Effector CD8-positive, alpha-beta T cell (primary cell): ENCODE measurements at regions not wholly inside any gene's neighbourhood (a gene's known extent, or its start where the extent isn't known, plus 50 kb on each side); places are given as distances from the start of the nearest gene placed in this dataset.

Source experiments
- DNase-seq: peaks from one replicate; lab custom pipeline; 2025; lab: John Stamatoyannopoulos, UW

DNA sequence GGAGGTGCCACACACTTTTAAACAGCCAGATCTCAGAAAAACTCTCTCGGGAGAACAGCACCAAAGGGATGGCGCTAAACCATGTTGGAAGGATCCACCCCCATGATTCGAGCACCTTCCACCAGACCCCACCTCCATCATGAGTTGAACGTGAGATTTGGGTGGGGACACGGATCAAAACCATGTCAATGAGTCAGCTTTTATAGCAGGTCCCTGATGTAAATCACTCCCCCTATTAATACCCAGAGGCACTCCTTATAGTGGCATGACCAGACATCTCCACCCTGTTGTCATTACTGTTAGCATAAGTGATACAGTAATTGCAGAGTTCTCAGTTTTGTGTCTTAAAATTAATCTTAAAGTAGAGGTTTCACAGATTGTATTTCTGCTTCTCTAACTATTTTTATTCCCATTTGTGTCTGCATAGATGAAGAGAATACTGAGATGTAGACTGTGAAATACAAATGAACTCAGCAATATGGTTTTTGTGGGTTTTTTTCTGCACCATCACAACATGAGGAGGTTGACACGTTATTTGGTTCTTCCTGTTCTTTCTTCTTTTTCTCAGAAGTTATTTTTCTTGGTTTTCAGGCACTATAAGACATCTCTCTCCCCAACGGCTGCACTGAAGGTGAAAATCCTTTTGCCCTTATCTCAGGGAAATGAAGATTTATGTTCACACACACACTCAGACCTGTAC is 218.2 kb downstream of the ARL4C start:
- DNase-seq, result no peak

- no peak for DNase-seq
Measured at GRCh38 chr2:234275515-234275914, 221.4 kb downstream of the ARL4C start.

GRCh38 chr2:234273887-234274584 is 222.8 kb downstream of the ARL4C start:
- no peak for DNase-seq

GRCh38 chr2:234272069-234272850 is 221.8 kb downstream of the SPP2 start:
- DNase-seq, result no peak

GRCh38 chr2:234271338-234271737 is 220.8 kb downstream of the SPP2 start:
- DNase-seq, result no peak

- no peak for DNase-seq
Measured at GRCh38 chr2:234269769-234270204, 219.3 kb downstream of the SPP2 start.

GRCh38 chr2:234267534-234267933 is 217.0 kb downstream of the SPP2 start:
- no peak for DNase-seq

DNA sequence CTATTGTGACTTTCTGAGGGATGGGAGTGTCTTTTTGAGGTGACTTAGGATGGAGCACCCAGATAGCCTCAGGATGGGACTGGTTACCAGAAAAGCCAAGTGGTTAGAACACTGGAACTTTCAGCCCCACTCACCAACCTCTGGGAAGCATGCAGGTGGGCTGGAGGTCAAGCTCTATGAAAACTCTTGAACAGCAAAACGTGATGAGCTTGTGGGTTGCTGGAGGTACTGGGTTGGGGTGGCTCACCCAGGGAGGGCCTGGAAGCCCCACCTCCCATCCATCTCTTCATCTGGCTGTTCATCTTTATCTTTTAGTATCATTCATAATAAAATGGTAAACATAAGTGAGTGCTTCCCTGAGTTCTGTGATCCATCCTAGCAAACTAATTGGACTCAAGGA is 216.4 kb downstream of the SPP2 start:
- DNase-seq, result no peak

- no peak for DNase-seq
Measured at GRCh38 chr2:234265206-234265605, 214.7 kb downstream of the SPP2 start.

DNA sequence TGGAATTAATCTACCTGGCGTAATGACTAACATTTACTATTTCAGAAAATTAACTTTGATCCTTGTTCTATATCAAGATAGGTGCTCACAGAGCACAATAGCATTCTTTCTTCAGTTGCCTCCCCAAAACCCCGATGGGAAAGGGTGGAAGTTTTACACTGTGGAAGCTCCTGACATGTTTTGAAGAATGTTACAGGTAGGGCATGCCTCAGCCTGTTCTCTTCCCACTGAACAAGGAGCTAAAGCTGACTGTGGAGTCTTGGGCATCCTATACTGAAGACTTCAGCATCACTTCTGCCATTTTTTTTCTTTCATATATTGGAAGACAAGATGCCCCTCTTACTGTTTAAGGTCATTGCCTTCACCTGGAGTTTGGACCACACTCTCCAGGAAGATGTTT is 211.2 kb downstream of the SPP2 start:
- DNase-seq, result no peak

- DNase-seq, result no peak
Measured at GRCh38 chr2:234259440-234259839, 208.9 kb downstream of the SPP2 start.

GRCh38 chr2:234258562-234259141 is 208.2 kb downstream of the SPP2 start:
- DNase-seq, result no peak

DNA sequence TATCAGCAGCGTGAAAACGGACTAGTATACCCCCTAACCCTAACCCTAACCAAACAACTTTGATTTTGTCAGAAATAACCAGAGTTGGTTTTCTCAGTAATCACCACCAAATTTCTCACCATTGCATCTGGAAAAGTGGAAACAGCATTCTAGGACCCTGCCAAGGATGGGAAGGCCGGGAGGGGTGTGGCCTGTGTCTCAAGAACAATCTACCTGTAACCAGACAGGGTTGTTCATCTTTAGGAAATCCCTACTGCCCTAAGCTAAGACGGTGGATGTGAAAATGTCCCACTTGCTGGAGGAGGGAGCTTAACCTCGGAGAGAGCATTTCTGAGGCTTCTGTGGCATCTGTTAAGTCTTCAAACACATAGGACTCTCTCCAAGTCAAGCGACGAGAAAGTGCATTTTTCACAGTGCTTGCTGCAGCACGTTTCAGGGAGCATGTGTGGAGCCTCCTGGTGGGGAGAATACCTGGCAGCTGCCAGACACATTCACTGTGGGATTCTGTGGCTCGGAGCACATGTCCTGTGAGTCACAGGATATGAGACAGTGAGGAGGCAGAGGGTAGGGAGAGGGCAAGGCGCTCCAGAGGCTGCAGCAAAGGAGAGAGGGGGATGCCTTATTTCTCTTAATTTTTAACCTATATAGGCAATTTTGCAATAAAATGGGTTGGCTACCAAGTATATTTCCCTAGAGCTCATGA is 207.5 kb downstream of the SPP2 start:
- DNase-seq, result no peak

DNA sequence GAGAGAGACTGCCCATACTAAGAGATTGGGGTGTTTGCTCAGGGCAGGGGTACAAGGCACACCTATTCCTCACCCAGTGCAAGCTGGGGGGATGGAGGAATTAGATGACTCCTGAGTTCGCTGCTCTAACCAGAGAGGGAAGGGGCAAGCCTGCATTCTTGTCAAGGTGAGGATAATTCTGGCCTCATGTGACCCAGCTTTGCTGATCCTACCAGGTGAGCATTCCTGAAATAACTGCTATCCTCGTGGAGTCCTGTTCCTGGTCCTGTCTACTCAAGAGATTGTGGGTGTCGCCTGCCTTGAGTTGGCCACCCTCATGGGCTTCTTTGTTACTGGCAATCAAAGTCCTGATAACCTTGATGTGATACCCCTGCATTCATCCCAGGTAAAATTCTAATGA is 206.0 kb downstream of the SPP2 start:
- DNase-seq, result no peak

DNA sequence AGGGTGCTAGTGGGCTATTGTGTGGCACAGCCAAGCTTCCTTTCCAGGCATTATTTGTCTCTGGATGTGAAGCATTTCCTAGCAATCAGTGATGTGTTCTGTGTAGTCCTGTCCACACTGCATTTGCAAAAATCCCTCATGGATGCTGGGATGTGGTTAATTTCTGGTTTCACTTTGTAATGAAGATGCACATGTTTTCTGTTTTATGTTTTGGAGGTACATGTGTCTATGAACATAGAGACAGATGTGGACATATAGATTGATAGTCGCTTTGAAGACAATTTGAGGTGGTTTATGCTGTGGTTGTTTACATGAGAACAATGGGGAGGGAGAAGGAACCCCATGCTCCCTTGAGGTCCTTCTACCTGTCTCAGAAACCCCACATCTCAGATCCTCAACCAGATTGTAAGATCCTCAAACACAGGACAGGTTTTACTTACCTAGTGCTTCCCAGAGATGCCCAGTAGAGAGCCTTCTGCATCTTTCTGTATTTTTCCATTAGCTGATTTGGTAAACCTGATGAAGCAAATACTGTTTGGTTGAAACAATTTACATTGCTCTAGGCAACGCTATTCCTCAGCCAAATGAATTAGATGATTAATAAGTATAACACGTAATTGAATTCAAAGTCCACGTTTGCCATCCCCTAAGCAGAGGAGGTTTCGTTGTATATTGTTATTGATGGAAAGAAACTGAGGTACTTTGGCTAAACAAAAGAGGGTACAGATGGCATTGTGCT is 204.4 kb downstream of the SPP2 start:
- DNase-seq, result no peak

- DNase-seq, result no peak
Measured at GRCh38 chr2:234252772-234253171, 202.3 kb downstream of the SPP2 start.

DNA sequence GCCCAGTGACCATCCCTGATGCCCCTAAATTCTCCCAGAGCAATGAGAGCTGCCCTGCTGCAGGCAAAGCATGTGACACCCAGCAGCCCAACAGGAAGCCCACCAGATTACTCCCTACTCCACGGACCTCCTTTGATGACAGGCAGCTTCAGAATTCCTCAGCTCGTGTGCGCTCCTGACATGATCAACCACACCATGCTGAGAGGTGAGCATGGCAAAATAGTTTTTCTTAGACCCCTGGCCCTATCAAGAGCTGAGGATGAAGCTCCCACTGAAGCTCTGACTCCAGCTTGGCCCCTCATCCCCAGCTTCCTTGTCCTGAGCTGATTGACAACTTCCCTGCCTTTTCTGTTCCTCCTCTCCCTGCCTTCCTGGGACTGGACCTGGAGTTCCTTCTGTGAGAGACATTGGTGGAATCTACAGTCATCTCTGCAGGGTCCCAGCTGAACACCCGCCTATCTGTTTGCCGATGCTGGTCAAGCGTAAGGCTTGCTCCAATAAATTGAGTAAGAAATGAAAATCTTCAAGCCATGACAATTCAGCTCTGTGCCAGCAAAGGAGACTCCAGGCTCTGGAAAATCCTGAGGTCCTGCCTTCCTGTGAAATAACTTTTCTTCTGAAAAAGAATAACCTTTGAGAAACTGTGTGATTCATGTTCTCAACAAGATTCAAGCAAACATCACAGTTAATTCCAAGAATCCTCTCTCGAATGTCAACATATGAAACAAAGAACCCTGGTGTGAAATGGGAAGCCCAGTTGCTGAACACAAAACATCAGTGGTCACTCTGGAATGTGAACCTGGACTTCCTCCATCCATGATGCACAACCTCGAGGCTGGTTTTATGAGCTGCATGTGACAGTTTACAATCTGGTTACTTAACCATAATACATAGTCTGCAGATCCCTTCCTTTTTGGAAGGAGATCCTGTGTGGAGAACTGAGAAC is 201.1 kb downstream of the SPP2 start:
- no peak for DNase-seq

GRCh38 chr2:234250926-234251325 is 200.4 kb downstream of the SPP2 start:
- no peak for DNase-seq

DNA sequence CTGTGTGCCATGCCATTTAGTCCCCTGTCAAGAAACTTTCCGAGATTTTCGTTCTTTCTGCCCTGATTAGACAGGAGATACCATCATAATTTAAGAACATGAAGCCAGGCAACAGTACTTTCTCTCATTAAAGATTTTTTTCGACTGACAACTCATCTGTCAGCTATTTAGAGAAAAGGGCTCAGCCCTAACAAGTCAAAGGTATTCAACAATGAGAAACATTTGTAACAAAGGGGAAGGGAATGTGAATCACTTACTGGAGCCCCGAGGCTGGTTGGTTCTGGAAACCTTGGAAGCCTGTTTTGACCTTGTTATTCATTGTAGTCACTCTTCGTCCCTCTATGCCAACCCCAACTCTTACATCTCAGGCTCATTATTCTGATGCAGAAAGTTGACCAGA is 199.4 kb downstream of the SPP2 start:
- no peak for DNase-seq
